ENCODE measurements at regions not wholly inside any gene's neighbourhood (a gene's known extent, or its start where the extent isn't known, plus 50 kb on each side); places are given as distances from the start of the nearest gene placed in this dataset.
A peak's percentile ranks its signal among the peaks of the same experiment; 100 is the strongest.

DNA sequence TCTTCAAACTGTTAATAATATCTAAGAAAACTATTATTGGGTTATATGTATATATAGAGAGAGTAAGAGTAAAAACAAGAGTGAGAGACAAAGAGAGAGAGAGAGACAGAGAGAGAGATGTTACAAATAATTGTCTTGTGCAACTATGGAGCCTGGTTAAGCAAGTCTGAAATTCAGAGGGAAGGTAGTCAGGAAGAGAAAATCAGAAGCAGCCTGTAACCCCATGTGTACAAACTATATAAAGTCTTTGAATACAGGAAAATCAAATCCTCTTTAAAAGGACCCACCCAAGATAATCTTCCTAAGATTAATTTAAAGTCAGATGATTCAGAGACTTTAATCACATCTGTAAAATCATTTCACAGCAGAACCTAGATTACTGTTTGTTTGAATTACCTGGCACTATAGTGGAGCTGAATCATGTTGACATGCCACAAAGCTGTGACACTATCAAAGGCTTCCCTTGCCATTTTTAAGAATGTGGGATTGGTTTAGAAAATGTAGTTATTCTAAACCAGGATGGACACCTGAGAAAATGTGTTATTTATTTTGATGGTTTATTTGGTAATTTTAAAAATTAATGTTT is 301.7 kb upstream of the FSIP2 start:
- H3K4me1 ChIP-seq (ENCODE audit: insufficient read depth, low read length), result peaks cover 6% of the 10 kb centered on the region
- no peaks in the 10 kb centered on the region for H3K36me3 ChIP-seq (ENCODE audit: insufficient read depth, low read length)
- no peak overlapping the region for H3K27ac ChIP-seq (ENCODE audit: low read depth, low read length)
- H3K9me3 ChIP-seq (ENCODE audit: insufficient read depth, low read depth, low read length), result no peaks in the 10 kb centered on the region
- H3K27me3 ChIP-seq (ENCODE audit: insufficient read depth, low read length), result no peaks in the 10 kb centered on the region
- H3K9ac ChIP-seq (ENCODE audit: low read depth, low read length), result no peak overlapping the region
- no peak overlapping the region for H3K4me3 ChIP-seq (ENCODE audit: low read length)

DNA sequence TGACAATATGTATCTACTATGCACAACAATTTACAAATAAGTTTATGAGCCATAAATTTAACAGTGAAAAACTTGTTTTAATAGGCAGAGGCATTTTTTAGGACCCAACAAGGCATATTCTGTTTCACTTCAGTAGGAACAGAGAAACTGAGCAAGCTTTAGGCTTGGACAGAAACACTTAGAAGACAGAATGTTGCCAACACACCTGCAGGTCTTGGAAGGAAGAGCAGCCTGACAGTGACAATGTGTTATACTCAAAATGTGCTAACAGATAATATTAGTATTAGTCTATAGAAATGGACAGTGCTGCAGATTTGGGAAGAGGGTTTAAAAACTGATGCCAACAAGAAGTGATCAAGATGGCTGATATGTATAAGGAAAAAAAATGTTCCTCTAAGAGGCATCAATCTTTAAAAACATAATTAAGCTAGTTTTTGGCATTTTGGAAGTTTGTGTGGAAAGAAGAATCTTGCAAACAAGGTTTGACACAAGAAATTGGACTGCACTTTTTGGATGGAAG is 297.1 kb upstream of the FSIP2 start:
- no peak overlapping the region for H3K27ac ChIP-seq (ENCODE audit: low read depth, low read length)
- no peaks in the 10 kb centered on the region for H3K9me3 ChIP-seq (ENCODE audit: insufficient read depth, low read depth, low read length)
- no peaks in the 10 kb centered on the region for H3K27me3 ChIP-seq (ENCODE audit: insufficient read depth, low read length)
- H3K9ac ChIP-seq (ENCODE audit: low read depth, low read length), result no peak overlapping the region
- no peak overlapping the region for H3K4me3 ChIP-seq (ENCODE audit: low read length)
- no peaks in the 10 kb centered on the region for H3K4me1 ChIP-seq (ENCODE audit: insufficient read depth, low read length)
- no peaks in the 10 kb centered on the region for H3K36me3 ChIP-seq (ENCODE audit: insufficient read depth, low read length)

DNA sequence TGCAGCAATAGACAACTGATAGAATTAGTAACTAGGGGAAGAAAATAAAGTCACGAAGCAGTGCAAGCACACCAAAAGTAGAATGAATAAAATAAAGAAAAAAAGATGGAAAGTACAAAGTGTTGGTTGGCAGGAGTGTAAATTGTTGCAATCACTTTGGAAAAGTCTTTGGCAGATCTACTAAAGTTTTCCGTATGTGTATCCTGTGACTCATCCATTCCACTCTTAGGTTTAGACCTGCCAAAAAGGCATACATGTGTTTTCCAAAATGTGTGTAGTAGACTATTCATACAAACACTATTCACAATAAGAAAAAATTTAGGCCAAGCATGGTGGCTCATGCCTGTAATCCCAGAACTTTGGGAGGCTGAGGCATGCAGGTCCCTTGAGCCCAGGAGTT is 282.1 kb upstream of the FSIP2 start:
- Histone ChIP-seq H3K9me3 (ENCODE audit: insufficient read depth, low read depth, low read length) (peaks cover 7% of the 10 kb centered on the region; the same call in 1 of the 2 replicates), H3K27me3 (ENCODE audit: insufficient read depth, low read length) (no peaks in the 10 kb centered on the region), H3K4me1 (ENCODE audit: insufficient read depth, low read length) (no peaks in the 10 kb centered on the region), H3K9ac (ENCODE audit: low read depth, low read length) (no peak overlapping the region), H3K4me3 (ENCODE audit: low read length) (no peak overlapping the region), H3K36me3 (ENCODE audit: insufficient read depth, low read length) (peaks cover 3% of the 10 kb centered on the region; the same call in 1 of the 2 replicates), H3K27ac (ENCODE audit: low read depth, low read length) (no peak overlapping the region)
- WGBS, result 91% methylated on average over 2 of the region's 2 CpGs

DNA sequence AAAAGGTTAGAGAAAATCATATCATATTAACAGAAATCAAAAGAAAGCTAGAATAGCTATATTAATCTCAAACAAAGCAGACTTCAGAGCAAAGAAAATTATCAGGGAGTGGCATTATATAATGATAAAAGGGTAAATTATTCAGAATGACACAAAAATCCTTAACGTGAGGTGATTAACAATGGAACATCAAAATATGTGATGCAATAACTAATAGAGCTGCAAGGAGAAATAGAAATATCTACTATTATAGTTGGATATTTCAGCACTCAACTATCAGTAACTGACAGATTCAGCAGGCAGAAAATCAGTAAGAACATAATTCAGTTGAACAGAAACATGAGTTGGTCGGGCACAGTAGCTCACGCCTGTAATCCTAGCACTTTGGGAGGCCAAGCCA is 275.1 kb upstream of the FSIP2 start:
- H3K4me1 ChIP-seq (ENCODE audit: insufficient read depth, low read length), result no peaks in the 10 kb centered on the region
- H3K27ac ChIP-seq (ENCODE audit: low read depth, low read length), result no peak overlapping the region
- H3K4me3 ChIP-seq (ENCODE audit: low read length), result no peak overlapping the region
- H3K27me3 ChIP-seq (ENCODE audit: insufficient read depth, low read length), result no peaks in the 10 kb centered on the region
- no peaks in the 10 kb centered on the region for H3K36me3 ChIP-seq (ENCODE audit: insufficient read depth, low read length)
- 93% methylated on average over 3 of the region's 3 CpGs for WGBS
- H3K9me3 ChIP-seq (ENCODE audit: insufficient read depth, low read depth, low read length), result no peaks in the 10 kb centered on the region
- no peak overlapping the region for H3K9ac ChIP-seq (ENCODE audit: low read depth, low read length)

DNA sequence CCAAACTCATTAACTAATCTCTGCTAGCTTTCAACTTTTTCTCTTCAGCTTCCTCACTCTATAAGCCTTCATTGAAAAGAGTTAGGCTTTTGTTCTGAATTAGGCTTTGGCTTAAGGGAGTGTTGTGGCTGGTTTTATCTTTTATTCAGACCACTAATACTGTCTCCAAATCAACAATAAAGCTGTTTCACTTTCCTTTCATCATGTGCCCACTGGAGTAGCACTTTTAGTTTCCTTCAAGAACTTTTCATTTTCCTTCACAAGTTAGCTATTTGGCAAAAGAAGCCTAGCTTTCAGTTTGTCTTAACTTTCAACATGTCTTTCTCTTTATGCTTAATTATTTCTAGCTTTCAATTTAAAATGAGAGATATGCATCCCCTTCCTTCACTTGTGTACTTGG is 271.7 kb upstream of the FSIP2 start:
- H3K4me1 ChIP-seq (ENCODE audit: insufficient read depth, low read length), result no peaks in the 10 kb centered on the region
- H3K27me3 ChIP-seq (ENCODE audit: insufficient read depth, low read length), result no peaks in the 10 kb centered on the region
- no peak overlapping the region for H3K4me3 ChIP-seq (ENCODE audit: low read length)
- H3K9me3 ChIP-seq (ENCODE audit: insufficient read depth, low read depth, low read length), result no peaks in the 10 kb centered on the region
- no peak overlapping the region for H3K9ac ChIP-seq (ENCODE audit: low read depth, low read length)
- H3K27ac ChIP-seq (ENCODE audit: low read depth, low read length), result no peak overlapping the region
- H3K36me3 ChIP-seq (ENCODE audit: insufficient read depth, low read length), result no peaks in the 10 kb centered on the region

DNA sequence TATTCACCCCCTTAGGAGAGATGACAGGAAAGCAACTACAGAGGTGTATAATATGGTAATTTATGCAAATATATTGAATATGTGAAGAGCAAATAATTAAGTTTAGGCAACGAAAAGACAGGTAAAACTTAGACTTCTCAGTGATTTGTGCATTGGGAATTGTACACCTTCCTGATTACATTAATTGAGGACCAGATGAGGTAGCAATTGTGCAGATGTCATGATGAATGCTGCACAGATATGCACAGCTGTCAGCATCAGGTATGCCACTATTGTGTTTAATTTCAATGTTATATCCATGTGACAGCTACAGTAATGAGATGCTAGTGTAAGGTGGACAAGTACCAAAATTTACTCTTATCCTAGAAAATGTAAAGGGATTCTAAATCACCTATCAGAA is 267.2 kb upstream of the FSIP2 start:
- 0 out of 2 replicates have a peak, but pooled peaks cover 6% of the 10 kb centered on the region for H3K9me3 ChIP-seq (ENCODE audit: insufficient read depth, low read depth, low read length)
- H3K36me3 ChIP-seq (ENCODE audit: insufficient read depth, low read length), result no peaks in the 10 kb centered on the region; the same call in 1 of the 2 replicates
- H3K4me1 ChIP-seq (ENCODE audit: insufficient read depth, low read length), result peaks cover 10% of the 10 kb centered on the region
- H3K4me3 ChIP-seq (ENCODE audit: low read length), result no peak overlapping the region
- H3K9ac ChIP-seq (ENCODE audit: low read depth, low read length), result no peak overlapping the region
- 94% methylated on average over 1 of the region's 1 CpG for WGBS
- no peak overlapping the region for H3K27ac ChIP-seq (ENCODE audit: low read depth, low read length)
- no peaks in the 10 kb centered on the region for H3K27me3 ChIP-seq (ENCODE audit: insufficient read depth, low read length)

DNA sequence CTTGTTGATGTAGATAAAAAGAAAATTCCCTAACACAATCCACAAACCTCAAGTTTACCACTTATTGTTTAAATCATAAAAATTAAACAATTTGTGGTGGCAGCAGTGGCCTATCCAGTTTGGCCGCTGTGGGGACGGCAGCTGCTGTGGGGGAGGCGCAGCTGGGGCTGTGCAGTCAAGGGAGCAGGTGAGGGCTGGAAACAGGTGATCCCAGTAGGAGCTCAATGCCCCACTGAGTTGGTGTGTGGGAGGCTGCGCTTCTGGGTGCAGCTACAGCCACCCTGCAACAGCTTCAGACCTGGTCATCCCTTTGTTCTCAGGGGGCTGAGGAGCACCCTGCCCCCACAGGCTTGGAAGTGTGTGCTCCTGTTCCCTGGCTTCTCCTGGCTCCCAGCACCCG is 266.0 kb upstream of the FSIP2 start:
- no peaks in the 10 kb centered on the region; the same call in 1 of the 2 replicates for H3K36me3 ChIP-seq (ENCODE audit: insufficient read depth, low read length)
- no peak overlapping the region for H3K9ac ChIP-seq (ENCODE audit: low read depth, low read length)
- H3K4me1 ChIP-seq (ENCODE audit: insufficient read depth, low read length), result peaks cover 19% of the 10 kb centered on the region
- no peak overlapping the region for H3K4me3 ChIP-seq (ENCODE audit: low read length)
- 0 out of 2 replicates have a peak, but pooled peaks cover 6% of the 10 kb centered on the region for H3K9me3 ChIP-seq (ENCODE audit: insufficient read depth, low read depth, low read length)
- no peaks in the 10 kb centered on the region for H3K27me3 ChIP-seq (ENCODE audit: insufficient read depth, low read length)
- H3K27ac ChIP-seq (ENCODE audit: low read depth, low read length), result no peak overlapping the region
- 95% methylated on average over 5 of the region's 5 CpGs for WGBS

DNA sequence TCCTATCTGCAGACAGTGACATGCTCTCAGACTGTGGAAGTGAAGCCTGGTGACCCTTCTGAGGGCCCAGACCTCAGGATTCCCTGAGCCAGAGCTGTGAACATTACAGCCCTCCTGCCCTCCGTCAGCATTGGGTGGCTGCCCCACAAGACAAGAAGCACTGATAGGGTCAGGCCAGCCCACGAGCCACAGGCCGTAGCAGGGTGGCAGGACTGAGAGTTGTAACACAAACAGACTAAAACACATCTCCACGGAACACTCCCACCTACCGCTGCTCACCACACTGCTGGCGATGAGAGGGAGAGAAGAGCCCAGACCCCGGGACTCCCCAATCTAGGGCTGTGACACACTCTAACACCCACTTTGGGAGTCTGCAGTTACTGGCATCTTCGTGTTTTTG is 264.8 kb upstream of the FSIP2 start:
- Histone ChIP-seq H3K4me1 (ENCODE audit: insufficient read depth, low read length) (peaks cover 26% of the 10 kb centered on the region), H3K9ac (ENCODE audit: low read depth, low read length) (no peak overlapping the region)

DNA sequence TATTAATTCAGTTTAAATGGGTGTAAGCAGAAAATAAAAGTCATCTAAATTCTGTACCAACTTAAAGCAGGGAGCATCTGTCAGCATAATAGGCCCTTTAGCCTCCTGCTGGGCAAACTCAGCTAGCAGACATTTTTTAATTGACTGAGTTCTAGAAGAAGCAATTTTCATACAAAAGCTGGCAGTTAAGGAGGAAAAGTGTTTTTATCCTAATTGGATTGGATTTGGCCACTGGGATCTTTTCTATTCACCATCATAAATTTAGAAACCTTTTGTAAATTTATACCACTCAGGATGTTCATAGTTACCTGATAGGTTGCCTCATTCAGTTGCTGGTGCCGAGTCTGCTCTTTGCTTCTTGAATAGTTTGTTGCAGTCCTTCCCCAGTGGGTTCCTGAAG is 262.7 kb upstream of the FSIP2 start:
- H3K27ac ChIP-seq (ENCODE audit: low read depth, low read length), result peak overlapping the region; percentile 1; the same call in 1 of the 2 replicates
- peaks cover 29% of the 10 kb centered on the region for H3K4me1 ChIP-seq (ENCODE audit: insufficient read depth, low read length)
- WGBS, result 46% methylated on average over 1 of the region's 1 CpG
- H3K9me3 ChIP-seq (ENCODE audit: insufficient read depth, low read depth, low read length), result 0 out of 2 replicates have a peak, but pooled peaks cover 6% of the 10 kb centered on the region
- no peaks in the 10 kb centered on the region for H3K27me3 ChIP-seq (ENCODE audit: insufficient read depth, low read length)
- H3K9ac ChIP-seq (ENCODE audit: low read depth, low read length), result no peak overlapping the region
- H3K36me3 ChIP-seq (ENCODE audit: insufficient read depth, low read length), result no peaks in the 10 kb centered on the region; the same call in 1 of the 2 replicates
- H3K4me3 ChIP-seq (ENCODE audit: low read length), result no peak overlapping the region

More for the DNA sequence above, 264.8 kb upstream of the FSIP2 start:
- no peaks in the 10 kb centered on the region for H3K27me3 ChIP-seq (ENCODE audit: insufficient read depth, low read length)
- H3K27ac ChIP-seq (ENCODE audit: low read depth, low read length), result no peak overlapping the region
- WGBS, result 89% methylated on average over 8 of the region's 8 CpGs
- H3K4me3 ChIP-seq (ENCODE audit: low read length), result no peak overlapping the region
- 0 out of 2 replicates have a peak, but pooled peaks cover 6% of the 10 kb centered on the region for H3K9me3 ChIP-seq (ENCODE audit: insufficient read depth, low read depth, low read length)
- no peaks in the 10 kb centered on the region; the same call in 1 of the 2 replicates for H3K36me3 ChIP-seq (ENCODE audit: insufficient read depth, low read length)

DNA sequence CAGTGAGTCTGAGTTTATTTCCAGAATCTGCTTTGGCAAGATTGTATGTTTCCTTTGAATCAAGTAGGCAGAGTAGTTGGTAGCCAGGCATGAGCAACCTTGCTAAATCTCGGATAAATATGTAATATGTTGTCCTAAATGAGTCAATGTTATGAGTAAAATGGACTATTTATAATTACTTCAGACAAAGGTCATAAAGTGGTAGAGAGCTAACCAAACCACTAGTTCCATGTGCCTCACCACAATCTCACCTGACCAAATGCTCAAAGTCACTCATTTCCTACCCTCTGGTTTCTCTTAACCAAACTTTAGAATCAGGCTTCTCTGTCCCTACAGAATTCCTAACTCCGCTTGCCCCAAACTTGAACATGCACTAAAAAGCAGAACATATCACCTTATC is 261.2 kb upstream of the FSIP2 start:
- Histone ChIP-seq H3K4me1 (ENCODE audit: insufficient read depth, low read length) (peaks cover 29% of the 10 kb centered on the region), H3K9ac (ENCODE audit: low read depth, low read length) (no peak overlapping the region), H3K9me3 (ENCODE audit: insufficient read depth, low read depth, low read length) (0 out of 2 replicates have a peak, but pooled peaks cover 6% of the 10 kb centered on the region), H3K27me3 (ENCODE audit: insufficient read depth, low read length) (no peaks in the 10 kb centered on the region), H3K4me3 (ENCODE audit: low read length) (no peak overlapping the region), H3K36me3 (ENCODE audit: insufficient read depth, low read length) (no peaks in the 10 kb centered on the region; the same call in 1 of the 2 replicates), H3K27ac (ENCODE audit: low read depth, low read length) (no peak overlapping the region)
- WGBS, result 86% methylated on average over 2 of the region's 2 CpGs

DNA sequence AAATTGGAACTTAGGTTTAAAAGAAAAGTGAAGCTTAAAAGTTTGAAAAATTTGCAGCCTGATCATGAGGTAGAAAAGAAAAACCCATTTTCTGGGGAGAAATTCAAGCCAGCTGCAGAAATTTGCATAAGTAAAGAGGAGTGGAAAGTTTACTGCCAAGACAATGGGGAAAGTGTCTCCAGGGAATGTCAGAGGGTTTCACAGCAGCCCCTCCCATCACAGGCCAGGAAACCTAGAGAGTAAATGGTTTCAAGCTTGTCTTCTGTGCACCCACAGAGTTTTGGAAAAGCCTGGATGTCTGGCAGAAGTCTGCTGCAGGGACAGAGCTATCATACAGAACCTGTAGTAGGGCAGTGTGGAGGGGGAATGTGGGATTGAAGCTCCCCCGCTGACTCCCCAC is 254.0 kb upstream of the FSIP2 start:
- WGBS, result 90% methylated on average over 1 of the region's 1 CpG

More for the DNA sequence above, 254.0 kb upstream of the FSIP2 start:
- peak overlapping the region; percentile 67 for H3K27ac ChIP-seq (ENCODE audit: low read depth, low read length)
- no peaks in the 10 kb centered on the region for H3K36me3 ChIP-seq (ENCODE audit: insufficient read depth, low read length)
- 0 out of 2 replicates have a peak, but pooled peaks cover 2% of the 10 kb centered on the region for H3K9me3 ChIP-seq (ENCODE audit: insufficient read depth, low read depth, low read length)
- no peak overlapping the region for H3K4me3 ChIP-seq (ENCODE audit: low read length)
- H3K4me1 ChIP-seq (ENCODE audit: insufficient read depth, low read length), result peaks cover 11% of the 10 kb centered on the region
- no peaks in the 10 kb centered on the region for H3K27me3 ChIP-seq (ENCODE audit: insufficient read depth, low read length)
- no peak overlapping the region for H3K9ac ChIP-seq (ENCODE audit: low read depth, low read length)
